ENCODE measurements at regions not wholly inside any gene's neighbourhood (a gene's known extent, or its start where the extent isn't known, plus 50 kb on each side); places are given as distances from the start of the nearest gene placed in this dataset.

DNA sequence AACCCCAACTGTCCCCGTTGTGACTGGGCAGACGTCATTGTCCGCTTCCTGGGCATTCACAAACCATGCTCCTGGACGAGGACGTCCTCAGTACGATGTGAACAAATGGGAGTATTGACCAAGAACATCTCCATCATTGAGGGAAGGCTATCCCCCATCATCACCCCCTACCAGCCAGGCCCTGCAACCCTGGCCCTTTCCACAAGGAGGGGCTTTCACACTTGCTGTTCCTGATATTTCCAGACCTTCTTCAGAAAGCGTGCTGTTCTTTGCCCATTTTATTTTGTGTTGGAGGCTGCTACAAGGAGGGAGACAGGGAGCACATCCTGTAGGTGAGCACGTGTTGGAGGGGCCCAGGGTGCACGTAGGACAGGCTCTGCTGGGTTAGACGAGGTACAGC lies 277.0 kb upstream of the LRRC3B start:
- H3K4me2 ChIP-seq (ENCODE audit: control insufficient read depth, extremely low read depth, insufficient read depth, low read depth, low read length): no peak overlapping the region
- H3K9me1 ChIP-seq (ENCODE audit: control insufficient read depth, extremely low read depth, insufficient read depth, low read length): no peaks in the 10 kb centered on the region
- no peaks in the 10 kb centered on the region for H3K4me1 ChIP-seq (ENCODE audit: control insufficient read depth, extremely low read depth, insufficient read depth, low read length)
- no peak for DNase-seq (ENCODE audit: low read depth, low spot score)
- H3K36me3 ChIP-seq (ENCODE audit: control insufficient read depth in 2 of 2, extremely low read depth in 1 of 2, insufficient read depth in 2 of 2, low read length in 2 of 2): no peaks in the 10 kb centered on the region
- FAIRE-seq: no peak
- no peak overlapping the region for H3K4me3 ChIP-seq (ENCODE audit: control insufficient read depth in 2 of 3, extremely low read depth in 1 of 3, insufficient read depth in 2 of 3, low read depth in 1 of 3, low read length in 3 of 3)
- H3K9me3 ChIP-seq (ENCODE audit: control insufficient read depth, low read depth, low read length): no peaks in the 10 kb centered on the region
- dilution Hi-C loops (cut with MboI; ENCODE audit: extremely low pct_ligation_motif_present, low sequenced_read_pairs): no loop called here
- no peaks in the 10 kb centered on the region for H3K79me2 ChIP-seq (ENCODE audit: control insufficient read depth, insufficient read depth, low read length)
- TF ChIP-seq EZH2 (IDR thresholded peaks at IDR 0.05; ENCODE audit: low read length): no peak
- TF ChIP-seq, protein P1, sequence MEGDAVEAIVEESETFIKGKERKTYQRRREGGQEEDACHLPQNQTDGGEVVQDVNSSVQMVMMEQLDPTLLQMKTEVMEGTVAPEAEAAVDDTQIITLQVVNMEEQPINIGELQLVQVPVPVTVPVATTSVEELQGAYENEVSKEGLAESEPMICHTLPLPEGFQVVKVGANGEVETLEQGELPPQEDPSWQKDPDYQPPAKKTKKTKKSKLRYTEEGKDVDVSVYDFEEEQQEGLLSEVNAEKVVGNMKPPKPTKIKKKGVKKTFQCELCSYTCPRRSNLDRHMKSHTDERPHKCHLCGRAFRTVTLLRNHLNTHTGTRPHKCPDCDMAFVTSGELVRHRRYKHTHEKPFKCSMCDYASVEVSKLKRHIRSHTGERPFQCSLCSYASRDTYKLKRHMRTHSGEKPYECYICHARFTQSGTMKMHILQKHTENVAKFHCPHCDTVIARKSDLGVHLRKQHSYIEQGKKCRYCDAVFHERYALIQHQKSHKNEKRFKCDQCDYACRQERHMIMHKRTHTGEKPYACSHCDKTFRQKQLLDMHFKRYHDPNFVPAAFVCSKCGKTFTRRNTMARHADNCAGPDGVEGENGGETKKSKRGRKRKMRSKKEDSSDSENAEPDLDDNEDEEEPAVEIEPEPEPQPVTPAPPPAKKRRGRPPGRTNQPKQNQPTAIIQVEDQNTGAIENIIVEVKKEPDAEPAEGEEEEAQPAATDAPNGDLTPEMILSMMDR (optimal IDR thresholded peaks at IDR 0.05 in 1 of 3, IDR thresholded peaks at IDR 0.05 in 1 of 3, conservative IDR thresholded peaks at IDR 0.05 in 1 of 3; ENCODE audit: extremely low read depth in 1 of 3, insufficient read depth in 2 of 3, low read length in 3 of 3): no peak
- no peaks in the 10 kb centered on the region for H4K20me1 ChIP-seq (ENCODE audit: control insufficient read depth, extremely low read depth, insufficient read depth, low read length)
- no peak overlapping the region for H2AFZ ChIP-seq (ENCODE audit: control insufficient read depth, low read length)
- no peaks in the 10 kb centered on the region for H3K27me3 ChIP-seq (ENCODE audit: control insufficient read depth, extremely low read depth, insufficient read depth, low read length)
- no peak overlapping the region for H3K27ac ChIP-seq (ENCODE audit: control insufficient read depth, insufficient read depth, low read length)
- H3K9ac ChIP-seq (ENCODE audit: control insufficient read depth, extremely low read depth, insufficient read depth, low read length): no peak overlapping the region

DNA sequence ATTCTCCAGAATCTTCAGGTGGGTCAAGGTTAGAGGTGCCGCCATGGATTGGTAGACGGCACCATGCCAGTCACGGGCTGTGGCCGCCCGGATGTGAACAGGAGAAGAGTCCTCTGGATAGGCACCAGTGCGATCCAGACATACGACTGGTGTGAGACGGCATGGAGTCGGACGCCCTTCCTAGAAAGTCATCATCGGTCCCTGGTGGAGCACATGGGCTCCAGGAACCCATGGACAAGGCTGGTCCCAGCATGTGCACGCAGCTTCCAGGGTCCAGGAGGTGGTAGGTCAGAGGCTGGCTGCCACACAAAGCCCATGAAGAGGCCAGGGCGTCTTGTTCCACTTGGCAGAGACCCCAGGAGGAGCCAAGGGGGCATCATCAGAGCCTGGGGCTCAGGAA lies 276.1 kb upstream of the LRRC3B start:
- Histone ChIP-seq H3K4me1 (ENCODE audit: control insufficient read depth, extremely low read depth, insufficient read depth, low read length) (no peaks in the 10 kb centered on the region), H3K36me3 (ENCODE audit: control insufficient read depth in 2 of 2, extremely low read depth in 1 of 2, insufficient read depth in 2 of 2, low read length in 2 of 2) (no peaks in the 10 kb centered on the region), H3K9ac (ENCODE audit: control insufficient read depth, extremely low read depth, insufficient read depth, low read length) (no peak overlapping the region), H3K79me2 (ENCODE audit: control insufficient read depth, insufficient read depth, low read length) (no peaks in the 10 kb centered on the region), H3K27me3 (ENCODE audit: control insufficient read depth, extremely low read depth, insufficient read depth, low read length) (no peaks in the 10 kb centered on the region), H3K9me3 (ENCODE audit: control insufficient read depth, low read depth, low read length) (no peaks in the 10 kb centered on the region), H3K27ac (ENCODE audit: control insufficient read depth, insufficient read depth, low read length) (no peak overlapping the region), H3K9me1 (ENCODE audit: control insufficient read depth, extremely low read depth, insufficient read depth, low read length) (no peaks in the 10 kb centered on the region), H3K4me2 (ENCODE audit: control insufficient read depth, extremely low read depth, insufficient read depth, low read depth, low read length) (no peak overlapping the region), H2AFZ (ENCODE audit: control insufficient read depth, low read length) (no peak overlapping the region), H4K20me1 (ENCODE audit: control insufficient read depth, extremely low read depth, insufficient read depth, low read length) (no peaks in the 10 kb centered on the region), H3K4me3 (ENCODE audit: control insufficient read depth in 2 of 3, extremely low read depth in 1 of 3, insufficient read depth in 2 of 3, low read depth in 1 of 3, low read length in 3 of 3) (no peak overlapping the region)
- TF ChIP-seq, protein P1 (optimal IDR thresholded peaks at IDR 0.05 in 1 of 3, IDR thresholded peaks at IDR 0.05 in 1 of 3, conservative IDR thresholded peaks at IDR 0.05 in 1 of 3; ENCODE audit: extremely low read depth in 1 of 3, insufficient read depth in 2 of 3, low read length in 3 of 3): no peak
- no peak for TF ChIP-seq EZH2 (IDR thresholded peaks at IDR 0.05; ENCODE audit: low read length)
- FAIRE-seq: no peak
- no peak for DNase-seq (ENCODE audit: low read depth, low spot score)
- dilution Hi-C loops (cut with MboI; ENCODE audit: extremely low pct_ligation_motif_present, low sequenced_read_pairs): no loop called here

Measured in keratinocyte (primary cell).